ENCODE measurements at regions not wholly inside any gene's neighbourhood (a gene's known extent, or its start where the extent isn't known, plus 50 kb on each side); places are given as distances from the start of the nearest gene placed in this dataset.

- Histone ChIP-seq H2AFZ (ENCODE audit: low read length) (no peak overlapping the region), H3K9me3 (ENCODE audit: insufficient read depth in 2 of 2, low read depth in 1 of 2, low read length in 1 of 2) (no peaks in the 10 kb centered on the region), H4K5ac (ENCODE audit: insufficient read length, low read depth, low read length) (no peak overlapping the region), H2BK5ac (ENCODE audit: low read depth, low read length) (no peak overlapping the region), H3K79me1 (ENCODE audit: low read depth, low read length) (no peaks in the 10 kb centered on the region), H2BK20ac (ENCODE audit: low read length) (no peak overlapping the region), H3K36me3 (ENCODE audit: control insufficient read depth in 2 of 4, insufficient read depth in 4 of 4, low read length in 3 of 4) (no peaks in the 10 kb centered on the region), H4K20me1 (replicated peaks in 1 of 2; ENCODE audit: control insufficient read depth in 1 of 2, insufficient read depth in 2 of 2, low read length in 2 of 2) (no peaks in the 10 kb centered on the region), H3K4me2 (ENCODE audit: insufficient read depth in 1 of 2, low read depth in 2 of 2, low read length in 2 of 2) (no peak overlapping the region), H3K14ac (ENCODE audit: insufficient read length) (no peak overlapping the region), H3K23ac (ENCODE audit: insufficient read length) (no peak overlapping the region), H3K18ac (ENCODE audit: extremely low read depth, low read length) (no peak overlapping the region), H4K8ac (ENCODE audit: extremely low read depth, insufficient read depth, low read length) (no peak overlapping the region), H2AK5ac (ENCODE audit: low read depth, low read length) (no peak overlapping the region), H3K79me2 (ENCODE audit: control insufficient read depth in 1 of 2, insufficient read depth in 2 of 2, low read length in 2 of 2) (no peaks in the 10 kb centered on the region), H3K27me3 (replicated peaks in 1 of 4; ENCODE audit: control insufficient read depth in 3 of 4, extremely low read depth in 1 of 4, insufficient read depth in 3 of 4, low read length in 3 of 4) (no peaks in the 10 kb centered on the region), H3K27ac (ENCODE audit: low read depth, low read length) (no peak overlapping the region), H2BK120ac (replicated peaks; ENCODE audit: low read depth, low read length) (no peak overlapping the region), H4K91ac (replicated peaks; ENCODE audit: insufficient read length, low read length) (no peak overlapping the region), H2BK12ac (ENCODE audit: low read depth, low read length) (no peak overlapping the region), H3K9ac (replicated peaks in 1 of 4; ENCODE audit: extremely low read depth in 1 of 4, low read depth in 3 of 4, low read length in 3 of 4) (no peak overlapping the region), H2BK15ac (ENCODE audit: low read length) (no peak overlapping the region), H3K23me2 (ENCODE audit: low read depth, low read length) (no peaks in the 10 kb centered on the region), H3K4me1 (replicated peaks in 1 of 4; ENCODE audit: control insufficient read depth in 3 of 4, insufficient read depth in 4 of 4, low read length in 3 of 4) (no peaks in the 10 kb centered on the region), H3K4ac (replicated peaks; ENCODE audit: insufficient read length, low read depth, low read length) (no peak overlapping the region), H3K56ac (replicated peaks; ENCODE audit: insufficient read length, low read depth, low read length) (no peak overlapping the region), H3K4me3 (ENCODE audit: extremely low read depth in 1 of 4, insufficient read depth in 2 of 4, low read depth in 3 of 4, low read length in 4 of 4) (no peak overlapping the region)
- ChIA-PET CTCF (ENCODE audit: partially characterized antibody) (interaction anchor here (0.6 to 3.6 kb wide), 3 partner anchors 30 to 83 kb away, joined by 3 to 16 read pairs (median 3); no protein-coding TSS in a partner anchor), POLR2A (ENCODE audit: partially characterized antibody) (no interaction called here)
- DNase-seq (ENCODE audit: low read depth in 1 of 2, low spot score in 2 of 2) (no peak), FAIRE-seq (no peak)
- no peak for TF ChIP-seq SUZ12 (IDR thresholded peaks at IDR 0.05; ENCODE audit: low read length)
- TF ChIP-seq YY1 (IDR thresholded peaks at IDR 0.05; ENCODE audit: low read depth, low read length), result no peak
- no peak for TF ChIP-seq RFX5 (IDR thresholded peaks at IDR 0.05; ENCODE audit: borderline replicate concordance, low read depth, low read length)
- TF ChIP-seq ZNF274 (IDR thresholded peaks at IDR 0.05; ENCODE audit: borderline replicate concordance, extremely low read depth, low read length), result no peak
- no peak for TF ChIP-seq MAFK (IDR thresholded peaks at IDR 0.05; ENCODE audit: low read depth, low read length)
- TF ChIP-seq SP2 (IDR thresholded peaks at IDR 0.05; ENCODE audit: low read length), result no peak
- TF ChIP-seq SP1 (IDR thresholded peaks at IDR 0.05; ENCODE audit: low read depth, low read length), result no peak
- no peak for TF ChIP-seq RXRA (IDR thresholded peaks at IDR 0.05; ENCODE audit: insufficient read depth, low read depth, low read length)
These were observed 69.2 kb upstream of the TBC1D5 start for GRCh38 chr3:17811646-17812045.

Measured in H1 (cell line).